ENCODE measurements at regions not wholly inside any gene's neighbourhood (a gene's known extent, or its start where the extent isn't known, plus 50 kb on each side); places are given as distances from the start of the nearest gene placed in this dataset.
"Not testable (repeated sequence)": the region's sequence is repeated elsewhere in the genome, so short reads cannot be mapped to it uniquely, and the experiment has no call there.

GRCh38 chrX:40530509-40530908 is 50.3 kb upstream of the ATP6AP2 start:
- DNase-seq: no peak

GRCh38 chrX:40527543-40527942 is 53.2 kb upstream of the ATP6AP2 start:
- DNase-seq: no peak

GRCh38 chrX:40526412-40526811 is 54.4 kb upstream of the ATP6AP2 start:
- DNase-seq: no peak

GRCh38 chrX:40525901-40526300 is 54.9 kb upstream of the ATP6AP2 start:
- not testable (repeated sequence) for DNase-seq

- DNase-seq: no peak
Measured at GRCh38 chrX:40524423-40524822, 56.3 kb upstream of the ATP6AP2 start.

GRCh38 chrX:40523852-40524251 is 56.9 kb upstream of the ATP6AP2 start:
- no peak for DNase-seq

GRCh38 chrX:40521868-40522450 is 58.8 kb upstream of the ATP6AP2 start:
- no peak for DNase-seq

GRCh38 chrX:40514376-40514775 is 66.4 kb upstream of the ATP6AP2 start:
- no peak for DNase-seq

- no peak for DNase-seq
Measured at GRCh38 chrX:40513835-40514234, 66.9 kb upstream of the ATP6AP2 start.

GRCh38 chrX:40513012-40513411 is 67.8 kb upstream of the ATP6AP2 start:
- DNase-seq: no peak

GRCh38 chrX:40511258-40511657 is 69.5 kb upstream of the ATP6AP2 start:
- DNase-seq: no peak

GRCh38 chrX:40508560-40508959 is 72.2 kb upstream of the ATP6AP2 start:
- no peak for DNase-seq

- no peak for DNase-seq
Measured at GRCh38 chrX:40506201-40506985, 74.4 kb upstream of the ATP6AP2 start.

GRCh38 chrX:40504801-40505605 is 75.8 kb upstream of the ATP6AP2 start:
- DNase-seq: no peak

GRCh38 chrX:40503094-40503493 is 77.7 kb upstream of the ATP6AP2 start:
- DNase-seq: no peak

GRCh38 chrX:40502688-40503087 is 78.1 kb upstream of the ATP6AP2 start:
- no peak for DNase-seq

- no peak for DNase-seq
Measured at GRCh38 chrX:40501164-40501855, 79.5 kb upstream of the ATP6AP2 start.

- peak; percentile 43 for DNase-seq
Measured at GRCh38 chrX:40496728-40497127, 84.0 kb upstream of the ATP6AP2 start.

- no peak for DNase-seq
Measured at GRCh38 chrX:40495659-40496058, 85.1 kb upstream of the ATP6AP2 start.

- DNase-seq: no peak
Measured at GRCh38 chrX:40494005-40494404, 86.8 kb upstream of the ATP6AP2 start.

- DNase-seq: no peak
Measured at GRCh38 chrX:40488296-40488695, 92.5 kb upstream of the ATP6AP2 start.

GRCh38 chrX:40485973-40486372 is 94.8 kb upstream of the ATP6AP2 start:
- no peak for DNase-seq
